ENCODE measurements at regions not wholly inside any gene's neighbourhood (a gene's known extent, or its start where the extent isn't known, plus 50 kb on each side); places are given as distances from the start of the nearest gene placed in this dataset.

GRCh38 chr20:52823303-52823702 is 148.9 kb upstream of the TSHZ2 start:
- TF ChIP-seq CTCF (IDR thresholded peaks at IDR 0.05) (no peak), AFF4 (CRISPR knock-in tag; IDR thresholded peaks at IDR 0.05; ENCODE audit: borderline replicate concordance) (no peak), ZNF138 (CRISPR knock-in tag; conservative IDR thresholded peaks at IDR 0.05) (no peak), ATF6 (CRISPR knock-in tag; IDR thresholded peaks at IDR 0.05) (no peak), ZNF121 (CRISPR knock-in tag; IDR thresholded peaks at IDR 0.05) (no peak)

Measured in WTC11 (cell line).